ENCODE measurements at regions not wholly inside any gene's neighbourhood (a gene's known extent, or its start where the extent isn't known, plus 50 kb on each side); places are given as distances from the start of the nearest gene placed in this dataset.

DNA sequence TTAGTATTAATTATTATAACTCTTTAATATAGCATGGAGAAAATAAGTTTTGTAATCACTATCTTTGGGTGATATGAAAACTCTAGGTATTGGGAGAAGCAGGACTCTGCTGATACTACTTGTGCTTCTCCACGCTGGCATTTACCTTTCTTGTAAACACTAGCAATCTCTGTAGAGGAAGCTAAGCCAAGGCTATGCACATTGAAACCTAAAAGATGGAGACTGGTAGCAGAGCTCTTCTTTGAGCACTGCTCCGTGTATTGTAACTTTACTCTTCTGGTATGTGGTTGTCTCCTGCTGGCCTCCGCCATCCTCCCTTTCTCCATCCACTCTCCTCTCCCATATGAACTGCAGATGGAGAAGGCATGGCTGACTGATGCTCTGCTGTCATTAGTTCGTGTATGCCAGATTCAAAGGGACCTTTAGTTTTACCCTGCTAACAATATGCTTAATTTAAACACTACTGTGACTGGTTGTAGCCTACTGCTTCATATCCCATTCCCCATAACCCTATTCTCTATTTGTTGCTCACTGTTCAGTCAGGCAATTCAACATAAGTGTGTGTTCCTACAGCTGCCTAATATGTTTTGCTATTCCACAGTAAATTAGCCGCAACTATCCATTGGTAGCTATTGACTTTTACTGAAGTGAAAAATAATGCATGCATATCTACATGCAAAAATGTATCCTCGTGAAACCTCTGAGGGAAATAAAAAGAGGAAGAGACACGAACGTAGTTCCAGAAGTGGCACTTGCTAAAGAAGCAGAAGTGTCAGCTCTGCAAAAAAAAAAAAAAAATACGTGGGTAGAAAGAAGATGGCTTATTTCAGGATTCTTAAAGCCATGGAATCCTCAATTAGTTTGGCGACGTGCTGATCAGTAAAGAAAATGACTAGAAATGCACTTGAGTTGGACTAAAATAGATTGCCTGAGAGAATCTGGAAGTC is 55.6 kb upstream of the CCSER1 start:
- H3K9ac ChIP-seq (ENCODE audit: insufficient read length, low read depth): no peak overlapping the region
- DNase-seq (ENCODE audit: low read depth, low spot score): no peak
- H3K4me3 ChIP-seq (ENCODE audit: insufficient read length, low read depth): no peak overlapping the region
- no peaks in the 10 kb centered on the region for H3K27me3 ChIP-seq (ENCODE audit: insufficient read depth, insufficient read length)
- TF ChIP-seq YY1 (IDR thresholded peaks at IDR 0.05; ENCODE audit: insufficient read depth, insufficient read length): no peak
- no peak for TF ChIP-seq SUZ12 (IDR thresholded peaks at IDR 0.05; ENCODE audit: extremely low read depth, insufficient read depth, insufficient read length)
- TF ChIP-seq ZNF274 (IDR thresholded peaks at IDR 0.05; ENCODE audit: low read depth, low read length): no peak
- no peaks in the 10 kb centered on the region for H3K9me3 ChIP-seq (ENCODE audit: insufficient read depth, low read length)
- H3K36me3 ChIP-seq (ENCODE audit: insufficient read depth, insufficient read length, low read length): no peaks in the 10 kb centered on the region
- no peaks in the 10 kb centered on the region for H3K4me1 ChIP-seq (ENCODE audit: insufficient read depth, insufficient read length)

DNA sequence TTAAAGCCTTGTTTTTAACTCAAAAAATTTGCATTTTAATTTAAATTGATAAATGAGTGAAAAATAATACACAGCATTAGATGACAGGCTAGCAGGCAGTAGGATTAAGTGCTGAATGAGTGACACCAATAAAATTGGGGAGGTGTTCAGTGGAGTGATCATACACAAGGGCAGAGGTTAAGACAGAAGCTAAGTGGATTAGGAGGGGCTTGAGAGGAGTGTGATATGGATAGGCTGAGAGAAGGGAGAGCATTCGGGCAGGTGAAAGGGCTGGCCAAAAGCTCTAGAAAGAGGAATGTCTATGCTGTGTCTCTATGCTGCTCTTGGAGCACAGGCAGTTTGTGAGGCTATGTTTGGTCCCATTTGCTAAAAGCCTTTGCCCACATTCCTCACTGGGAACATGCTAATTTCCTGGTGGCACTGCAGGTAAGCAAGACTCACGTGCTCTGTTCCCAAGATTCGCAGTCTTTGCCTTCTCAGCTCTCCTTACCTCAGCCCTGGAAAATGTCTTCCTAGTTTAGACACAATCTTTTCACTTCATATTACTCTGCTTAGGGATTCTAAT is 52.8 kb upstream of the CCSER1 start:
- H3K9me3 ChIP-seq (ENCODE audit: insufficient read depth, low read length): no peaks in the 10 kb centered on the region
- H3K4me1 ChIP-seq (ENCODE audit: insufficient read depth, insufficient read length): no peaks in the 10 kb centered on the region
- no peak overlapping the region for H3K4me3 ChIP-seq (ENCODE audit: insufficient read length, low read depth)
- no peaks in the 10 kb centered on the region for H3K27me3 ChIP-seq (ENCODE audit: insufficient read depth, insufficient read length)
- no peaks in the 10 kb centered on the region for H3K36me3 ChIP-seq (ENCODE audit: insufficient read depth, insufficient read length, low read length)
- TF ChIP-seq ZNF274 (IDR thresholded peaks at IDR 0.05; ENCODE audit: low read depth, low read length): no peak
- no peak for TF ChIP-seq SUZ12 (IDR thresholded peaks at IDR 0.05; ENCODE audit: extremely low read depth, insufficient read depth, insufficient read length)
- no peak for TF ChIP-seq YY1 (IDR thresholded peaks at IDR 0.05; ENCODE audit: insufficient read depth, insufficient read length)
- no peak overlapping the region for H3K9ac ChIP-seq (ENCODE audit: insufficient read length, low read depth)
- DNase-seq (ENCODE audit: low read depth, low spot score): peak; percentile 1

Measured in NT2/D1 (cell line).